GM21825 (cell line): ENCODE measurements at regions not wholly inside any gene's neighbourhood (a gene's known extent, or its start where the extent isn't known, plus 50 kb on each side); places are given as distances from the start of the nearest gene placed in this dataset.
"Not testable (repeated sequence)": the region's sequence is repeated elsewhere in the genome, so short reads cannot be mapped to it uniquely, and the experiment has no call there.

ENCODE experiments used
- ATAC-seq: cut with Tn5 transposase; IDR thresholded peaks from one replicate; pipeline ENCODE4 v1.9.1; 2021; ENCODE audit warnings: mild to moderate bottlenecking, moderate library complexity; ENCODE audit not compliant: unreplicated experiment

GRCh38 chr14:105883066-105884005 lies 357.0 kb downstream of the TMEM121 start:
- no peak for ATAC-seq

- ATAC-seq: not testable (repeated sequence)
Observed at GRCh38 chr14:105884192-105884807, 357.9 kb downstream of the TMEM121 start.

DNA sequence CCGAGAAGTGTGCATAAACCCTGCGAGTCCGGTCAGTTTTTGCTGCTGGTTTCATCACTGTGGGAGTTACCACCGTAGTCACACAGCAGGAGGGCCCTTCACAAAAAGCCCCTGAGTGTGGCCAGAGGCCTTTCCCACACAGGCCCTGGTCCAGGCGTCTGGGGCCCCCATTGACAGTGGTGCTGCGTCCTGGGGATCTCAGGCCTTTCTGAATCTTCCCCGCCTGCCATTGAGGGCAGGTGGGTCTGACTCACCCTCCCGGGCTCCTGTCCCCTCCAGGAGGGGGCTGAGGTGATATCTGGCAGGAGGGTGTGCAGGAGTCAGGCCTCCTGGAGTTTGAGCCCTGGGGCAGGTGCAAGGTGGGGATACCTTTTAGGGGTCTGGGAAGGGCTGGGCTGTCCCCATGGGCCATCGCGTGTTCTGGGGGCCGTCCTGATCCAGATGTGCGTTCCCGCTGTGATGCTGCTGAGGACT lies 358.5 kb downstream of the TMEM121 start:
- ATAC-seq: no peak

GRCh38 chr14:105885561-105886320 lies 359.4 kb downstream of the TMEM121 start:
- ATAC-seq: no peak

GRCh38 chr14:105886791-105887191 lies 360.4 kb downstream of the TMEM121 start:
- not testable (repeated sequence) for ATAC-seq

DNA sequence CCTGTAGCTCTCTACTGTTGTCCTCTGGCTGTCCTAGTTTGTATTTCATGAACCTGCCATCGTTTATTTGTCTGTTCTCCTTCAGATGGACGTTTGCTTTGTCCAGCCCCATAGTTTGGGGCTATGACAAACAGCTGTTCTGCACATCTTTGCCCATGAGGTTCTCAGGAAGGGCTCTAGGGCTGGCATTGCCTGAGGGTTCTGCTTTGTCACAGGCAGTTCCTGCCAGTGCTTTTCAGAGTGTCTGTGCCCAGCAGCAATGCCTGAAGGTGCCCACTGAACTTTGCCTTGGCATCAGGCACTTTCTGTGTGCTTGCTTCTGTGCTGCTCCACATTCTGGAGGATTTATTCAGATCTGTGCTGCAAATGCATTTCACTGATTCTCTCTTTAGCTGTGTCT lies 361.3 kb downstream of the TMEM121 start:
- ATAC-seq: no peak

DNA sequence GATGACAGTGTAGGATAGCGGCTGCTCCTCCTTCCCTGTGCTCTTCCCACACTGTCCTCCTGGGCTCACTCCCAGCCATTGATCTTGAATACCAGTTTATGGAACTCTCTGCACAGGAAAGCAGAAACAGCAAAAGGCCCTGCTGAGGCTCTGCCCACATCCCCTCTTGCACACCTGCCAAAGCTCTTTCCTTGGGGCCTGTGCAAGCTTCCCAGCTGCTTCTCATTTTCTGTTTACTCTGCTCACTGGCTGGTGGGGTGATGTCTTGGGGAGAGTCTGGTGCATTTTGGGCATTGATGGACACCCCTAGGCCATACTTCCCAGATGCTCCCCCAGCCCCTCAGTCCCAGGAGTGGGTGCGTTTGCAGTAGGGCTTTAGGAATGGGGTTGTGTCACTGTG lies 361.8 kb downstream of the TMEM121 start:
- ATAC-seq: no peak

DNA sequence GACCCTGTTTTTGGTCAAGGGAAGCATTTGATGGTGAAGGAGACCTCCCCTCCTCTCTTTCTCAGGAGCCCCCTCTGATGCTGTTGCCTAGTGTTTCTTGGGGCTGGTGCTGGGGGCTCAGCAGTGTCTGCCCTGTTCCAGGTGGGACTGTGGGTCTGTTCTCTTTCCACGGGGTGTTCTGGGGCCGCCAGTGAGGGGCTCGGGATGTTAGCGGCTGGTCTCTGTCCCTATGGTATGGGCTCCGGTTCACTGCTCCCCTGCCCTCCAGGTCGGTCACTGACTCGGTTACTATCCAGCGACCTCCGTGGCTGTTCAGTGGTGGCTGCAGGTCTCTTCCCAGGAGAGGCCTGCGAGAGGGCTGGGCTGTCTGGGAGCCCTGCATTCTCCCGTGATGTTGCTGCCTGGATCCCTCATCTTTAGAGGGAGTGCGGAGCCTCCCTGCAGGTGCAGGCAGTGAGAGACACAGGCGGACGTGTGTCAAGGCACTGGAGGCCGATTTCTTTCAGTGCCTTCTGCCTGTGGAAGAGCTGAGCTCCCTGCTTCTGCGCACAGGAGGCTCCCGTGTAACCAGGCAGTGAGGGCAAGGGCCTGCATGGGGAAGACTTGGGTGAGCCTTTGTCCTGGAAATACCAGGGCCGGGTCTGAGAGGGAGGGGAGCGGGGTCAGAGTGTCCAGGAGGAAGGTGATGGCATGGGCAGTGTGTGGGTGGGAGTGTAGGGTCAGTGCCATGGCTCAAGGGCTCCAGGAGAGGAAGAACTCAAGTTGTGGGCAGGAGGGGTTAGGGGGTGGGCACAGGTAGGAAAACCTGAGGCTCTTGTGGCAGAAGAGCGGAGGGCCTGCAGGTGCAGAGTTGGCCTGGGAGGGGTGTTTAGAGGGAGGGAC lies 362.6 kb downstream of the TMEM121 start:
- ATAC-seq: no peak

DNA sequence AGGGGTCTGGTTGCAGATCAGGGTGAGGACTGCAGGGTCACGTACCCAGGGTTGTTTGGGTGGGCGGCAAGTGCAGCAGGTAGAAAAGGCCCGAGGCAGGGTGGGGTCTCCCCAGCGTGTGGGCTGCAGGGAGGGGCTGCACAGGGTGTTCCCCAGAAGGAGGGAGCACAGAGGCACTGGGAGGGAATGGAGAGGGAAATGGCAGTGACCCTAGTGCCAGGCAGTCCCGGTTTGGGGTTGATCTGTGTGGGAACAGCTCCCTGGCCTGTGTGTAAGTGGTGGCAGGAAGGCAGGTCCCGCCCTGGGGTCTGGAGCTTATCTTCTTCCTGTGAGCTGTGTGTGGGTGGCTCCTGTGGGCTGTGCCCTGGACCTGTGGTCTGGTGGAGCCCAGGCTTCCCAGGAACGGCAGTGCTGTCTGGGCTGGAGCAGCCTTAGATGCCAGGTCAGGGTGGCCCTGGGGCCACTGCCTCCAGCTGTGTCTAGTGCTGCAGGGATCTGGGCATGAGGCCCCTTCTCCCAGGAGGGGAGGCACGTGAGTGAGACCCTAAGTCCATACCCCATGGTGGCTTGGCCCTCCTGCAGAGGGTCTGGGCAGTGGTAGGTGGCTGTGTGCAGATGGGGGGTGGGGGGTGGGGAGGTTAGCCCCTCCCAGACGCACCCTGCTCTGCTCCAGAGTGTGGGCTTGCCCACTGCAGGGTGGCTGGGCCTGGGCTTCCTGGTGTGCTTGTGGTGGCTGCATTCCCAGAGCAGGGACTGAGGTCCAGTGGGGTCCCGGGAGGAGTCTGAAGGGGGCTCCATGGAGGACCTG lies 363.5 kb downstream of the TMEM121 start:
- no peak for ATAC-seq

GRCh38 chr14:105890474-105891220 lies 364.3 kb downstream of the TMEM121 start:
- ATAC-seq: no peak

DNA sequence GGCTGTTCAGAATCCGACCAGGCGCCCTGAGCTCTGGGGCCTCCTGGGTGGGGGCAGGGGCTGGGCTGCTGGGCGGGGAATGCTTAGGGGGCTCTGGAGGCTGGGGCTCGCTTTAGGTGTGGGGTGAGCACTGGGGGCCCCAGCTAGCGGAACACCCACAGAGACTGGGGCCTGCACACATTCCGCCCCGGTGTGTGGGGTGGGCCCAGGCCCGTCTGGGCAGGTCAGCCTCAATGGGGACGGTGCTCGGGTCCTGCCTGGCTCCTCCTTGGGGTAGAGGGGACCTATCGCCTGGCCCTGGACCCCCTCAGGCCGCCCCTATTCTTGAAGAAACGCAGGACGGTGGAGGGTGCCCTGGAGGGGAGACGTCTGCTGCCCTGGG lies 364.8 kb downstream of the TMEM121 start:
- ATAC-seq: no peak

- ATAC-seq: no peak
Observed at GRCh38 chr14:105891631-105892452, 365.5 kb downstream of the TMEM121 start.

DNA sequence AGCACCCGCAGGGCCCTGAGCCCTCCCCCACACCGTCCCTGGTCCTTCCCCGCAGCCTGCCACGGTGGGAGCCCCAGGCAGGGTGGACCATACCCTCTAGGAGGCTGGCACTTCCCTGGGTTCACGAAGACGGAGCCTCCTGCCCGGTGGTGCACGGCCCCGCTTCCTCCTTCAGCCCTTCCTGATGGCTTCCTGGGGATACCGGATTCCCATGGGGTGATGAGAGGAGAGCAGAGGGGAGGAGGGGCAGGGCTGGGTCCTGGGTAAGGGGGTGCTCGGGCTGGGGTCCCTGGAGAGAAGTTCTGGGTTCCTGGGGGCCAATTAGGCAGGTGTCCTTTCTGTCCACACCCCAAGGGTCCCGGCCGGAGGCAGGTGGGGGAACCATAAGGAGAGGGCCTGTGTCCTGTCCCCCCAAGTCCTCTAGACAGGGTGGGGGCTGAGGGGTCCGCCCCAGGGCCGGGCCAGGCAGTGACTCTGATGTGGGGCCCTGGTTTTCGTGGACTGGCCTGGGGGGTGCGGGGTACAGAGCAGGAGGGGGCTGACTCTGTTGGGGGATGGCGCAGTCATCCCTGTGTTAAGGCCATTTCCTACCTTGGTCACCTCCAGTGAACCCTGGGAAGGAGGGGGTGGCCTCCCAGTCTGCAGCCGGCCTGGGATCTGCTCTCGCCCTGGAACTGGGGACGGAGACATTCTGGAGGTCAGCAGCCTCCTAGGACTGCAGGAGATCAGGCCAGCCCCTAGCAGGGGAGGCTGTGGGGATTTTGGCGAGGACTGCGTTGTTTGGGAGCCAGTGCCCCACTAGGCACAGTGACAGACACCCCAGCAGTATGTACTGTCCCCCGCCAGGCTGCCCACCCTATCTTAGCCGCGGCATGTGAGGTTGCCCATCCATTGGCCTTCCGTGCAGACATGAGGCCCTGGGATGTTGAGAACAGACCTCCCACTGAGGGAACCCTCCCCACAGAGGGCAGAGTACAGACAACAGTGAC lies 366.4 kb downstream of the TMEM121 start:
- not testable (repeated sequence) for ATAC-seq

DNA sequence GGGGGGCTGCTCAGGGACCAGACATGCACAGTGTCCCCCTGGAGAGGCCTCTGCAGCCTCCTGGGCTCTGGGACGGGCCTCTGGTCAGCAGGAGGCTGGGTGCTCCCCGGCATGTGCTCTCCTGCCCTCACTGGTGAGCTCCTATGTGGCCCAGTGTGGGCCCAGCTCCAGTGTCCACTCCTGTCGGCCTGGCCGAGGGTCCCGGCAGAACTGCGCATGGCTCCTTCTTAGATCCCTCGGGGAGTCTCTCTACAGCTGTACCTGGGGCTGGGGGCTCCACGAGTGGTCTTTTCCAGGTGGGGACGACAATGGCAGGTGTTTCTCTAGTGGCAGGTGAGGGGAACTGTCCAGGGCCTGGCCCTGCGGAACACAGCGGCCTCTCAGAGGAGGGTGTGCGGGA lies 367.3 kb downstream of the TMEM121 start:
- not testable (repeated sequence) for ATAC-seq

GRCh38 chr14:105894125-105894977 lies 368.0 kb downstream of the TMEM121 start:
- ATAC-seq: no peak
